ENCODE measurements at regions not wholly inside any gene's neighbourhood (a gene's known extent, or its start where the extent isn't known, plus 50 kb on each side); places are given as distances from the start of the nearest gene placed in this dataset.

DNA sequence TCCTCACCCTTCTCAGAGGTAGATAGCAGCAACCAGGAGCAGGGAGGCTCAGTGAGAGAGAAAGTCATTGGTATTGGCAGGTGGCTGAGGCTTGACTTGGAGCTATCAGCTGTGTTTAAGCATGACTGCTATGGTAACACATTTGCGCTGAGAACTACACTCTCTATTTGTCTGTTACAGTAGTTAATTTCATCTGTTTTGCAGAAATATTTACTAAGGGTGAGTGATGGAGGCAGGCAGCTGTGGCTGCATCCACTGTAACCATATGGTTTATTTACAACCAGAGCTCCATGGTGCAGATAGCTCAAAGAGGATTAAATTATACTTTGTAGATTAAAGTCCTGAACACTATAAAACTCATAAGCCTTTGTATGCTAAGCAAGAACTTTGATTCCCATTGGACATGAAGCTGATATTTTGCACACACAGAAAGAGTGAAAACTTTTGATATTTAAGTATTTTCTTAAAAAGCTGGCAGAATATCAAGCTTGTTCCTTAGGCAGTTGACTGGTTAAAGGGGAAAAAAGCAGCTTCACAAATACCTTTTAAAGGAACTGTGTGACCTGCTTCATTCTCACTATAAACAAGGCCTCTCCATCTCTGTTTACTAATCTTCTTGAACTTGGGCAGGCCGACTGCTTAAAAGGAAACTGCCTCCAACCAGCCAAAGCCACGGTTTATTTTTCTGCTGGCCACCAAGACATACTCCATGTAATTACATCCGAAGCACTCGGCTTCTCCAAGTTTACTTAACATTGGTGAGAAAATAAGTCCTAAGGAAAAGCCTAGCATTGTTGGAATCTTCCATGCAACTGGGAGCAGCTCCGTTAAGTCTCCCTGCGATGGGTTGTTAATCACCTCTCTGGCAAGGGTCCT is 299.8 kb upstream of the ZFHX3 start:
- no peak for DNase-seq (ENCODE audit: low read depth)

- DNase-seq (ENCODE audit: low read depth), result no peak
Observed at GRCh38 chr16:73339821-73340220, 291.9 kb upstream of the ZFHX3 start.

DNA sequence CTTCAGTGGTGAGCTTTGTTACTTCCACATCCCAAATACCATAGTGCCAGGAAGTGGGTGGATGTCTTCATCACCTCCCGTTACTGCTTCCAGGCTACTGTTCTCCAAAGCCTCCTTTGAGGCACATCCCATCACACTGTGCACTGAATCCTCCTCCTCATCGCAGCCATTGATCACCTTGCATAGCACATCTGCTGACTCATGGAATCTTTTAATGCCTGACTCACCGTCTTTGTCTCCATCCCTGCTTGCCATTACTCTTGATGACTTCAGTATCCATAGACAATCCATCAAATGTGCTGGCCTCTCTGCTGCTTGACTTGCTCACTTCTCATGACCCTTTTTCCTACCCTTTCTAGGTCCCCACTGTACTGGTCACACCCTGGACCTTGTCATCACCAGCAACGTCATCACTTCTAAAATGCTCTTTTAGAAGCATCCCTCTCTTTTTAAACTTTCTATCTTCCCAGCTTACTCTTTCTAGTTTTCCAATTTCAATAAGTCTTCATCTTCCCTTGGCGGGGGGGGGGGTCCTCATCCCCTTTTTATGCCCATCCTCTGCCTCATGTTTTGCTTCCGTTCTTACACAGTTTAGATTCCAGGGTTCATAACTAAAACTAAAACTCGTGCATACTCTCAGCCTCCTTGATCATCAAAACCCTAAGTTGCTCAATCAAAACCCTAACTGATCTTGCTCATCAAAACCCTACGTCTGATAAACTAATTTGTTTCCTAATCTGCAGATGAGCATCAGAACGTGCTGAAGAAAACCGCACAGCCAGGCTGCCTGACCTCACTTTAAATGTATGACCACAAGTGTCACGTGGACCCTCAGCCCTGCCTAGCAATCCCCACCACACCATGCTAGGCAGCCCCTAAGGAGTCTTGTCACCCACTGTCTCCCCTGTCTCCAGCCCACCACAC is 289.7 kb upstream of the ZFHX3 start:
- DNase-seq (ENCODE audit: low read depth), result no peak

- no peak for DNase-seq (ENCODE audit: low read depth)
Observed at GRCh38 chr16:73329358-73330286, 281.7 kb upstream of the ZFHX3 start.

- no peak for DNase-seq (ENCODE audit: low read depth)
Observed at GRCh38 chr16:73326770-73327470, 279.0 kb upstream of the ZFHX3 start.

- no peak for DNase-seq (ENCODE audit: low read depth)
Observed at GRCh38 chr16:73326221-73326620, 278.3 kb upstream of the ZFHX3 start.

- DNase-seq (ENCODE audit: low read depth), result no peak
Observed at GRCh38 chr16:73323880-73324279, 276.0 kb upstream of the ZFHX3 start.

GRCh38 chr16:73322856-73323255 is 274.9 kb upstream of the ZFHX3 start:
- no peak for DNase-seq (ENCODE audit: low read depth)

- no peak for DNase-seq (ENCODE audit: low read depth)
Observed at GRCh38 chr16:73321853-73322252, 273.9 kb upstream of the ZFHX3 start.

DNA sequence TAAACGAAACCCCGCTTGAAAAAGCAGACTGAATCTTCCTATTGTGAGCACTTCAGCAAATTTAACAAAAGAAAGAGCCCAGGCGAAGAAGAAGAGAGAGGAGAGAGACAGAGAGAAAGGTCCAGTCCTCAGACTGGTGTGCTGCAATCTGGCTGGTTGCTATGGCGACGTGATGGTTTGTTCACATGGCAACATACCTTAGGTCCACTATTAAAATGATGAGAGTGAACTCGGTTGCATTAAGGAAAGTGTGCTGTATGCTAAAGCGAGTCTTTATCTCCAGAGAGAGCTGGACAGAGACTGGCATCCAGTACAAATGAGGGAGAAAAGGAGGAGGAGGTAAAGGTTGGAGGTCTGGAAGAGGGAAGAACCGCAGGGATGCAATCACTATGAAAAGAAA is 271.8 kb upstream of the ZFHX3 start:
- no peak for DNase-seq (ENCODE audit: low read depth)

DNA sequence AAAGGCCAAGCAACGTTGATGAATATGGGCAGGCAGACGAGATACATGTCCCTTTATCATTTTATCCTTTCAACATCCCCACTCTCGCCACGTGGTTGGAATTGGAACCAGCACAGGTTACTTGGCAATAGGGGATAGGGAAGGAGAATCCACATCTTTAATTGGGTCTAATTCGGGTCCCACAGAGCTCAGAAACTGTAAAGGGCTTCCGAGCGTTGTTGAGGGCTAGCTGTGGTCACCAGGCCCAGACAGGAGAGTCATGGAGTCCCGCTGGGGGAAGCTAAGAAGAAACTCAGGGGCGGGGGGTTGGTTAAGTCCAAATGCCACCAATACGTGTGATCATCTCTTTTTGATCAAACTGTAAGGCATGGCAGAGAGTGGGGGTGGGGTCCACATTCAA is 271.3 kb upstream of the ZFHX3 start:
- no peak for DNase-seq (ENCODE audit: low read depth)

GRCh38 chr16:73317321-73317857 is 269.5 kb upstream of the ZFHX3 start:
- DNase-seq (ENCODE audit: low read depth), result no peak

DNA sequence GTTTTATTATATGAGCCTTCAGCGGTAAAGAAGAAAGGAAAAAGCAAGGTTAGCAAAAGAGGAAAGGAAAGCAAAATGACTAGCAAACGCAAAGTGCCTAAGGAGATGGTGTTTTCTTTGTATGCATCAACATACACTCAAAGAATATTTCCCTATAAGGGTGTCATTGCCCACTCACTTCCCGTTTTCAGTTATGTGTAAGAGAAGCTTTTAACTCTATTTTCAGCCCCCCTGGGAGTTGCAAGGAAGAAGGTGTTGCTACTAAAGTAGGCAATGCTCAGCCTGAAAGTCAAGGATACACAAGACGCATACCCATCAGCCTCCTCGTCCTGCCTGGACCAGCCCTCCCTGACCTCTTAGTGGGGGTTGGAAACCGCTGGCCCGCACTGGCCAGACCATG is 267.7 kb upstream of the ZFHX3 start:
- no peak for DNase-seq (ENCODE audit: low read depth)

- DNase-seq (ENCODE audit: low read depth), result no peak
Observed at GRCh38 chr16:73313950-73314349, 266.0 kb upstream of the ZFHX3 start.

GRCh38 chr16:73311857-73312723 is 264.2 kb upstream of the ZFHX3 start:
- DNase-seq (ENCODE audit: low read depth), result no peak

DNA sequence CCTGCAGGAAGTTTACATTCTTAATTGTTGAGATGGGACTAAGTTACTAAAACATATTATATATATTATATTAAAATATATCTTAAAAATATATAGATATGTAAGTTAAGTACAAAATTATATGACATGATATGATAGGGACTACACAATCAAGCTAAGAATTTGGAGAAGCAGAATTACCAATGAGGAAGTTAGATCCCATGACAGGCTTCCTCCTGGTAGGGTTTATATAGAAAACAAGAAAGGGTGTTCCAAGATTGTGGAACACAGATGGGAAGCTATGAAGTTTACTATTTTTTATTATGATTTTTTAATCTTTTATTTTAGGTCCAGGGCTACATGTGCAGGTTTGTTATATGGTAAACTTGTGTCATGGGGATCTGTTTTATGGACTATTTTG is 260.8 kb upstream of the ZFHX3 start:
- DNase-seq (ENCODE audit: low read depth), result no peak

- no peak for DNase-seq (ENCODE audit: low read depth)
Observed at GRCh38 chr16:73306901-73307413, 259.0 kb upstream of the ZFHX3 start.

- no peak for DNase-seq (ENCODE audit: low read depth)
Observed at GRCh38 chr16:73304008-73304774, 256.3 kb upstream of the ZFHX3 start.

DNA sequence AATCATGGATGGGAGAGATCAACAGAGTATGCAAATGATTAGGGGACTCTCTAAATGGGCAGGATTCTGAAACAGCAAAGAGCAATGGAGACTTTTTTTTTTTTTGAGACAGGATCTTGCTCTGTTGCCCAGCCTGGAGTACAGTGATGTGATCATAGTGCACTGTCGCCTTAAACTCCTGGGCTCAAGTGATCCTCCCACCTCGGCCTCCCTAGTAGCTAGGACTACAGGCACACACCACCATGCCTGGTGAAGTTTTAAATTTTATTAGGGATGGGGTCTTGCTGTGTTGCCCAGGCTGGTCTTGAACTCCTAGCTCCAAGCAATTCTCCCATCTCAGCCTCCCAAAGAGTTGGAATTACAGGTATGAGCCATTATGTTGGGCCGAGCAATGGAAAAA is 255.0 kb upstream of the ZFHX3 start:
- DNase-seq (ENCODE audit: low read depth), result no peak

All from stimulated activated CD8-positive, alpha-beta memory T cell treated with anti-CD3 and anti-CD28 coated beads, Interleukin-15, amount 100 ng/mL, for 1 hour (primary cell).